HL-60 (cell line): ENCODE measurements at regions not wholly inside any gene's neighbourhood (a gene's known extent, or its start where the extent isn't known, plus 50 kb on each side); places are given as distances from the start of the nearest gene placed in this dataset.

Experiments
- DNase-seq, 2 experiments: peaks; one replicate each; pipeline ENCODE4 v3.0.0-alpha.2; 2010 to 2020; ENCODE audit warnings: low read depth in 1 of 2, low spot score in 1 of 2
- H3K27ac ChIP-seq: fragments of 250-450 bp; sonication (Bioruptor Pico); replicated peaks from 2 replicates; pipeline ENCODE4 v1.5.1; 2020; ENCODE audit warnings: mild to moderate bottlenecking, moderate library complexity
- H3K27me3 ChIP-seq: fragments of 250-450 bp; sonication (Bioruptor Pico); 2 replicates; pipeline ENCODE4 v1.5.1; 2021; ENCODE audit warnings: mild to moderate bottlenecking, moderate library complexity; ENCODE audit not compliant: insufficient read depth, poor library complexity, severe bottlenecking
- H3K4me3 ChIP-seq: replicated peaks from 2 replicates; pipeline ENCODE4 v1.5.1; 2011; ENCODE audit warnings: mild to moderate bottlenecking, control low read depth, low read length; ENCODE audit not compliant: insufficient read depth
- GABPA ChIP-seq: IDR thresholded peaks from 2 replicates; pipeline ENCODE4 v1.6.1; 2012; ENCODE audit warnings: low read depth
- POLR2AphosphoS5 ChIP-seq: IDR thresholded peaks from 2 replicates; pipeline ENCODE4 v1.6.1; 2012; ENCODE audit warnings: low read depth
- SPI1 ChIP-seq: IDR thresholded peaks from 2 replicates; pipeline ENCODE4 v1.6.1; 2012; ENCODE audit warnings: low read depth, mild to moderate bottlenecking, borderline replicate concordance
- TF ChIP-seq, protein P1 (sequence below): IDR thresholded peaks from 2 replicates; pipeline ENCODE4 v1.6.1; 2012; ENCODE audit warnings: low read depth; ENCODE audit not compliant: insufficient replicate concordance
- TF ChIP-seq, protein P2 (sequence below): IDR thresholded peaks from one replicate; pipeline ENCODE4 v1.5.1; 2011; ENCODE audit warnings: low read length, control low read depth, inconsistent platforms; ENCODE audit not compliant: insufficient read depth

DNA sequence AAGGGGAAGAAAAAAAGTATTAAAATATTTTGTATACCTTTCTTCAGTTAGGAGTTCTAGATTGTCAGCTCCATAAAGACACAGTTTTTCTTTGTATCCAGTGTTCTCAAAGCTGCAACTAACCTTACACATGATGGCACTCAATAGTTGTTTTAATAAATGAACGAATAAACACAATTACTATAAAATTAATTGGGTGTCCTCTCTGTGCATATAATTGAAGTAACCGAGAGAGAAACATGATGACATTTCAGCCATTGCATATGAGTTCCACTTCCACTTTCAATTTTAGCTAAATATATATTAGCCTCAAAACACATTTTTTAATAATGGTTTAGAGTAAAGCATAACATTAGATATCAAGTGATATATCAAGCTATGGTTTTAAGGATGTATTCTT, 671.2 kb downstream of the LRFN5 start:
- TF ChIP-seq GABPA: no peak
- TF ChIP-seq, protein P1, sequence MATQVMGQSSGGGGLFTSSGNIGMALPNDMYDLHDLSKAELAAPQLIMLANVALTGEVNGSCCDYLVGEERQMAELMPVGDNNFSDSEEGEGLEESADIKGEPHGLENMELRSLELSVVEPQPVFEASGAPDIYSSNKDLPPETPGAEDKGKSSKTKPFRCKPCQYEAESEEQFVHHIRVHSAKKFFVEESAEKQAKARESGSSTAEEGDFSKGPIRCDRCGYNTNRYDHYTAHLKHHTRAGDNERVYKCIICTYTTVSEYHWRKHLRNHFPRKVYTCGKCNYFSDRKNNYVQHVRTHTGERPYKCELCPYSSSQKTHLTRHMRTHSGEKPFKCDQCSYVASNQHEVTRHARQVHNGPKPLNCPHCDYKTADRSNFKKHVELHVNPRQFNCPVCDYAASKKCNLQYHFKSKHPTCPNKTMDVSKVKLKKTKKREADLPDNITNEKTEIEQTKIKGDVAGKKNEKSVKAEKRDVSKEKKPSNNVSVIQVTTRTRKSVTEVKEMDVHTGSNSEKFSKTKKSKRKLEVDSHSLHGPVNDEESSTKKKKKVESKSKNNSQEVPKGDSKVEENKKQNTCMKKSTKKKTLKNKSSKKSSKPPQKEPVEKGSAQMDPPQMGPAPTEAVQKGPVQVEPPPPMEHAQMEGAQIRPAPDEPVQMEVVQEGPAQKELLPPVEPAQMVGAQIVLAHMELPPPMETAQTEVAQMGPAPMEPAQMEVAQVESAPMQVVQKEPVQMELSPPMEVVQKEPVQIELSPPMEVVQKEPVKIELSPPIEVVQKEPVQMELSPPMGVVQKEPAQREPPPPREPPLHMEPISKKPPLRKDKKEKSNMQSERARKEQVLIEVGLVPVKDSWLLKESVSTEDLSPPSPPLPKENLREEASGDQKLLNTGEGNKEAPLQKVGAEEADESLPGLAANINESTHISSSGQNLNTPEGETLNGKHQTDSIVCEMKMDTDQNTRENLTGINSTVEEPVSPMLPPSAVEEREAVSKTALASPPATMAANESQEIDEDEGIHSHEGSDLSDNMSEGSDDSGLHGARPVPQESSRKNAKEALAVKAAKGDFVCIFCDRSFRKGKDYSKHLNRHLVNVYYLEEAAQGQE: no peak
- TF ChIP-seq, protein P2, sequence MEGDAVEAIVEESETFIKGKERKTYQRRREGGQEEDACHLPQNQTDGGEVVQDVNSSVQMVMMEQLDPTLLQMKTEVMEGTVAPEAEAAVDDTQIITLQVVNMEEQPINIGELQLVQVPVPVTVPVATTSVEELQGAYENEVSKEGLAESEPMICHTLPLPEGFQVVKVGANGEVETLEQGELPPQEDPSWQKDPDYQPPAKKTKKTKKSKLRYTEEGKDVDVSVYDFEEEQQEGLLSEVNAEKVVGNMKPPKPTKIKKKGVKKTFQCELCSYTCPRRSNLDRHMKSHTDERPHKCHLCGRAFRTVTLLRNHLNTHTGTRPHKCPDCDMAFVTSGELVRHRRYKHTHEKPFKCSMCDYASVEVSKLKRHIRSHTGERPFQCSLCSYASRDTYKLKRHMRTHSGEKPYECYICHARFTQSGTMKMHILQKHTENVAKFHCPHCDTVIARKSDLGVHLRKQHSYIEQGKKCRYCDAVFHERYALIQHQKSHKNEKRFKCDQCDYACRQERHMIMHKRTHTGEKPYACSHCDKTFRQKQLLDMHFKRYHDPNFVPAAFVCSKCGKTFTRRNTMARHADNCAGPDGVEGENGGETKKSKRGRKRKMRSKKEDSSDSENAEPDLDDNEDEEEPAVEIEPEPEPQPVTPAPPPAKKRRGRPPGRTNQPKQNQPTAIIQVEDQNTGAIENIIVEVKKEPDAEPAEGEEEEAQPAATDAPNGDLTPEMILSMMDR: no peak
- no peak for TF ChIP-seq SPI1
- TF ChIP-seq POLR2AphosphoS5: no peak
- Histone ChIP-seq H3K27ac (no peak overlapping the region), H3K4me3 (no peak overlapping the region), H3K27me3 (no peaks in the 10 kb centered on the region)
- no peak for DNase-seq

DNA sequence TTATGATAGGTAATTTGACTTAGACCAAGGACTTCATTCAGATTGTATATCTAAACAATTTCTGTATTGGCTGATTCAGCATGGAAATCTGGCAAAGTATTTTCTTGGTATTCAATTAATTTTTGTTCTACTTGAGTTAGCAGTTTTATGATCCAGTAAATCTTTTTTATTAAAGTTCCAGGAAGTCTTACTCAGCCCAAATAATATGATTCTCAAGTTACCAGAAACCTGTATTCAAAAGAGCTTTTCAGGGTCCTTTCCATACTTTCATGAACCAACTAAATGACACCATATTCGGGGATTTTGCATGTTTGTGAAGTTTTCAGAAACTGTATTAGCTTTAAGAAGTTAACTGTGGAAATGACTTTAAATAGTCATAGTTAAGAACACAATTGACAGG, 662.6 kb downstream of the LRFN5 start:
- no peak for DNase-seq
- TF ChIP-seq POLR2AphosphoS5: no peak
- H3K27ac ChIP-seq: no peak overlapping the region
- H3K4me3 ChIP-seq: no peak overlapping the region
- H3K27me3 ChIP-seq: no peaks in the 10 kb centered on the region

DNA sequence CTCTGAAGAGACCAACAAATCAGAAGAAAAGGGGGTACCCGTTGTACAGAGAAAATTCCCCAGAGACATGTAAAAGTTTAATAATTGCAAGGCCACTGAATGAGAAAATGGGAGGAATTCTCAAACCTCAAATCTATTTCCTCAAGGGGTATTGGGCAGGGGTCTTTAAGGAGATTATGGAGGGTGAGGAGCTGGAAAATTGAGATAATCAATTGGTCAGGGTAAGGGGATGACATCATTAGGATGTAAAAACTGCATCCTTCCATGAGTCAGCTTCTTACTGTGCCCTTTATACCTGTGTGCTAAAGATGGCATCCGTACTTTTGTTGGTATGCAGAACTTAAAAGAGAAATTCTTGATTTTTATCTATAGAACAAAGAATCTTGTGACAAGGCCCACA, 641.5 kb downstream of the LRFN5 start:
- DNase-seq: no peak
- TF ChIP-seq, protein P2: no peak
- TF ChIP-seq GABPA: no peak
- no peak for TF ChIP-seq POLR2AphosphoS5
- no peak for TF ChIP-seq SPI1
- TF ChIP-seq, protein P1: no peak
- no peak overlapping the region for H3K27ac ChIP-seq
- H3K27me3 ChIP-seq: no peaks in the 10 kb centered on the region
- H3K4me3 ChIP-seq: no peak overlapping the region

DNA sequence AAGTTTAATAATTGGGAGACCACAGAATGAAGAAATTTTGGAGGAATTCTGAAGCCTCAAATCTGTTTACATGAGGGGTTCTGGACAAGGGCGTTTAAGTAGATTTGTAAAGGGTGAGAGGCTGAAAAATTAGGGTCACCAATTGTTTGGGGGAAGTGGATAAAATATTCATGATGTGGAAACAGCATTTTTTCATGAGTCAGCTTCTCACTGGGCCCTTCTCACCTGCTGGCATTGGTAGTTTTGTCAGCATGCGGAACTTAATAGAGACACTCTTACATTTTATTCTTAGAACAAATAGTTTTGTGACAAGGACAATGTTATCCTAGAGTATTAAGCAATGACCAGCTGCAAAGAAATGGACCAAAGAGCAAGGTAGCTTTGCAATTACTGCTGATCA, 634.4 kb downstream of the LRFN5 start:
- Histone ChIP-seq H3K27me3 (no peaks in the 10 kb centered on the region), H3K4me3 (no peak overlapping the region), H3K27ac (no peak overlapping the region)
- no peak for DNase-seq
- TF ChIP-seq, protein P2: no peak
- no peak for TF ChIP-seq GABPA
- no peak for TF ChIP-seq POLR2AphosphoS5
- TF ChIP-seq, protein P1: no peak
- TF ChIP-seq SPI1: no peak
